ENCODE measurements at regions not wholly inside any gene's neighbourhood (a gene's known extent, or its start where the extent isn't known, plus 50 kb on each side); places are given as distances from the start of the nearest gene placed in this dataset.

GRCh38 chr1:119251751-119252150, 111.3 kb upstream of the WARS2 start:
- TF ChIP-seq HMGXB4 (CRISPR knock-in tag; IDR thresholded peaks at IDR 0.05) (no peak), SRSF1 (IDR thresholded peaks at IDR 0.05; ENCODE audit: low read depth, low read length) (no peak), POLR2A (conservative IDR thresholded peaks at IDR 0.05) (no peak), RNF219 (CRISPR knock-in tag; IDR thresholded peaks at IDR 0.05) (no peak), CBFB (CRISPR knock-in tag; IDR thresholded peaks at IDR 0.05) (no peak), CEBPB (tag; IDR thresholded peaks at IDR 0.05) (no peak), ZNF589 (CRISPR knock-in tag; IDR thresholded peaks at IDR 0.05; ENCODE audit: low read depth) (no peak), USF2 (CRISPR knock-in tag; IDR thresholded peaks at IDR 0.05) (no peak), CTCF (IDR thresholded peaks at IDR 0.05 in 2 of 3, conservative IDR thresholded peaks at IDR 0.05 in 1 of 3; ENCODE audit: insufficient read depth in 2 of 3, low read depth in 1 of 3, low read length in 3 of 3) (no peak), TAF1 (IDR thresholded peaks at IDR 0.05; ENCODE audit: control insufficient read depth, extremely low read depth, insufficient read depth, low read length, severe bottlenecking) (no peak), MAX (CRISPR knock-in tag; IDR thresholded peaks at IDR 0.05) (no peak), ZNF740 (CRISPR knock-in tag; IDR thresholded peaks at IDR 0.05) (no peak), ZNF740 (tag; IDR thresholded peaks at IDR 0.05) (no peak), SIX5 (IDR thresholded peaks at IDR 0.05; ENCODE audit: borderline replicate concordance in 1 of 2, insufficient read depth in 1 of 2, low read depth in 1 of 2, low read length in 2 of 2) (no peak), KHSRP (IDR thresholded peaks at IDR 0.05) (no peak)
